NCI-H69 (cell line): ENCODE measurements at regions not wholly inside any gene's neighbourhood (a gene's known extent, or its start where the extent isn't known, plus 50 kb on each side); places are given as distances from the start of the nearest gene placed in this dataset.
A peak's percentile ranks its signal among the peaks of the same experiment; 100 is the strongest.
"Not testable (repeated sequence)": the region's sequence is repeated elsewhere in the genome, so short reads cannot be mapped to it uniquely, and the experiment has no call there.

Source experiments
- DNase-seq: peaks from one replicate; lab custom pipeline; 2025; lab: John Stamatoyannopoulos, UW

- DNase-seq: not testable (repeated sequence)
These were observed 816.6 kb upstream of the TENM4 start for GRCh38 chr11:80257319-80258015.

- no peak for DNase-seq
These were observed 814.2 kb upstream of the TENM4 start for GRCh38 chr11:80255021-80255420.

DNA sequence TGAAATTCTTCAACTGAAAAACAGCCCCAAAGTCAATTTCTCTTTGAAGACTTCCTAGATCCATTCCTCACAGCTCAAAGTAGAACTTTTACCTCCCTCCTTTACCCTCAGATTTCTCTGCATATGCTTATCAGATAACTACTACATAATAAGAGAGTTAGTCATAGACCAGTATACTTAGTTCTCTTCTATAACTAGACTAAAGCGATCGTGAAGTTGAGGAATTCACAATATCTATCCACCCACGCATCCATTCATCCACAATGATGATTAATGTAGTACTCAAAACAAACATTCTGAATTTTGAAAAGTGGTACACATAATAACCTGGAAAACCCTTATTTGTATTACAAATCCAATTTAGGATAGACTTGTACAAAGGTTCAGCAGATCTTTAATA, 800.9 kb upstream of the TENM4 start:
- no peak for DNase-seq

GRCh38 chr11:80240245-80240644, 799.4 kb upstream of the TENM4 start:
- no peak for DNase-seq

GRCh38 chr11:80239217-80239616, 798.4 kb upstream of the TENM4 start:
- DNase-seq: no peak

DNA sequence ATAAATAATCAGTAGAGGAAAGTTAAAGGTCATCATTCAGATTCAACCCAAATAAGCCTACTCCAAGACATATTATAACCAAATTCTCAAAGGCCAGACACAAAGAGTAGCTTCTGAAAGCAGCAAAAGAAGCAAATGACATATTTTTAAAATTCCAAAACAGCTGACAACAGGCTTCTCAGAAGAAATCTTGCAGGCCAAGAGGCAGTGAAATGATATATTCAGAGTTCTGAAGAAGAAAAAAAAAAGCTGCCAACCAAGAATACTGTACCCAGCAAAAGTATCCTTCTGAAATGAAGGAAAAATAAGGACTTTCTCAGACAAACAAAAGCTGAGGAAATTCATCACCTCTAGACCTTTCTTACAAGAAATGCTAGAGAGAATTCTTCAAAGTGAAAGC, 787.1 kb upstream of the TENM4 start:
- DNase-seq: no peak

DNA sequence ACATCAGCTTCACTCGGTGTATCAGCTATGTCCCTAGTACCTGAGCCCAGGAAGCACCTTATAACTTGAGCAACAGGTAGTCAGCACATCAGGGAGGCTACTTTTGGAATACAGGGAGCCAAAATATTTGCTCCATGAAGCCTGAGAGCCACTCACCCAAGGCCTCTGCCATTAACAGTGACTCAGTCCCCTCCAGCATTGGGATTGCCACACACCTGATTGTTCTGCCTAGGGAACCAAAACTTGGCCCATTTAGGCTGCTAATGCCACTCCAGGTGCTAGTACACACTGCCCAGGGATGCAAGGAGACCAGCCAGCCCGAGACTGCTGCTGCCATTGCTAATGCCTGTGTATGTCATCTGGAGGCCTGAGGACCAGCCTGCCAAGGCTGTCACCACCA, 773.6 kb upstream of the TENM4 start:
- no peak for DNase-seq

DNA sequence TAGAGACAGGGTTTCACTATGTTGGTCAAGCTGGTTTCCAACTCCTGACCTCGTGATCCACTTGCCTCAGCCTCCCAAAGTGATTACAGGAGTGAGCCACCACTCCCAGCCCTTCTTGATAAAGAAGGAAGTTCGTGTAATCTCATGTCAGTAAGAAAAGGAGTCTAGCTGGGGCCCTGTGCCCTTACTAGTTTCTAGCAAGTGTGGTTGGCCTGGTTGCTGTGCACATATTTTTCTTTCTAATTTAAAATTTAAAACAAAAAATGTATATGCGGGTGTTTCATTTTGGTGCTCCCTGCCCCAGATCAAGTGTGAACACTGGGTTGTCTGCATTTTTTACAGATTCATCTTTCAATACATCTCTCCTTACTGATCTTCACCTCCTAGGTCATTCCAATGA, 770.8 kb upstream of the TENM4 start:
- DNase-seq: no peak

DNA sequence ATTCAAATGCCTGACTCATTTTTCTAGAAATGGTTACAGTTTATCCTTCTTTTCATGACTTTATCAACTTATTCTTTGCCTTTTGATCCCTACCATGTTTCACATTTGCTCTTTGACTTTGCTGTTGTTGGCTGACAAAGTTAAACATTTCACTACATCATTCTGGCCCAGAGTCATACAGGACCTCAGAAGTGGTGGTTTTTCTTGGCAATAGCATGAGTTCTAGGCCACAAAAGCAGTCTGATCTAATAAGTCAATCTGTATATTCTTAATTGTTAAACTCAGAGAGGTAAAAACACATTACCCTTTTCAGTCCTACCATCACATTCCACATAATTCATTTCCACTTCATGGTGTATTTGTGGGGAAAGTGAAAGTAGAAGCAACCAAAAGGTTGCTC, 763.2 kb upstream of the TENM4 start:
- DNase-seq: no peak

GRCh38 chr11:80196932-80197554, 756.2 kb upstream of the TENM4 start:
- no peak for DNase-seq

GRCh38 chr11:80196041-80196440, 755.2 kb upstream of the TENM4 start:
- no peak for DNase-seq

DNA sequence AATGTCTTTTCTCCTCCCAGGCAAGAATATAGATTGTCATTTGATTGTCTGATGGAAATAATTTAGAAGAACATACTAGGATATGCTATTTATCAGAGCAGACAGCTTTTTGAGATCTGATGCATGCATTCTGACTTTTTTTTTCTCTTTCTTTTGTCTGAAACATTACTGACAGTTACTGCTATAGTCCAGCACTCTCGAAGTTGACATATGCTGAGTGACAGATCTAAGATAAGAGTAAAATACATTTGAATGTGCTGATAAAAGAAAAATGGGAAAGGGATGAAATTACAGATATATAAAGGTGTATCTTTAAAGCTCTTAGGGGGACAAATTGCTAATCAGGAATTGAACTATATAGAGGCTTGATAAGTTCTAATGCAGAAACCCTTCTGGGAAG, 753.8 kb upstream of the TENM4 start:
- no peak for DNase-seq

- DNase-seq: no peak
These were observed 753.2 kb upstream of the TENM4 start for GRCh38 chr11:80194016-80194415.

DNA sequence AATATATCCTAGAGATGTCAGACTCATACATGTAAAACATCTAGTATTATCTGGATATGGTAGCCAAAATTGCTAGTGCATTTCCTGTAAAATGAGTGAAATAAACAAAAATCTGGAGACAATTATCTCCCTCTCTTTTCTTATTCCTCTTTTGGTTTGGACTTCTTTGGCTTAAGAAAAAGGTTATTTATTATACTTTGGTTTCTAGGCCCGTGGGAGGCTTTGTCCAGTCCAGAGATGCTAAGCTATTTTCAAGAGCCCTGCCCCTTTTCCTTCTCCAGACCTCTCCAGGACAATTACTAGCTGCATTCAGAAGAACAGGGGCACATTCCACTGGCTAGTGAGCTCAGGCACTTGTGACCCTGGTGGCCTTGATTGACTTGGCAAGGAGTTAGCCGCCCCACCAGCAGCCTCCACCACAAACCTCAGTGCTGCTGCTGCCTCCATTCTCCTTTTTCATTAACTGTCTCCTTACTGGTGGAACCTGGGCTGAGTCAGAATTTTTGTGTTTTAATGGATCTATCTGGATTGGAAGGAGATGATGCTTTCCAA, 747.3 kb upstream of the TENM4 start:
- no peak for DNase-seq

DNA sequence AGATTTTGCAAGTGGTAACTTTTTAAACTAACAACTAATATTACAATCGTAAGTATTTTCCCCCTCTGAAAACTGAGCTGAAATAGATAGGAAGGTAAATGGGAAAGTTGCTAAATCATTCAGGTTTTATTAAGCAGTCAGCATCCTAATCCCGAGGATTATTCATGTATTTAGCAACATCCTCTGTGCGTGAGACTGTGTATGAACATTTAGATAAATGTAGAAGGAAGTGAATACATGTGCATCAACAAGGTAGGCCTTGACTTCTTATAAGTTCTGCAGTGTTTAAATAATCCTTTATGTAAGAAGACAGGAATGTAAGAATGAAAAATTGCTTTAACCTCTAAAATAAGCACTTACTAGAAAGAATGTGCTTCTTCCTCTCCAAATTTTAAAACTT, 745.9 kb upstream of the TENM4 start:
- no peak for DNase-seq

DNA sequence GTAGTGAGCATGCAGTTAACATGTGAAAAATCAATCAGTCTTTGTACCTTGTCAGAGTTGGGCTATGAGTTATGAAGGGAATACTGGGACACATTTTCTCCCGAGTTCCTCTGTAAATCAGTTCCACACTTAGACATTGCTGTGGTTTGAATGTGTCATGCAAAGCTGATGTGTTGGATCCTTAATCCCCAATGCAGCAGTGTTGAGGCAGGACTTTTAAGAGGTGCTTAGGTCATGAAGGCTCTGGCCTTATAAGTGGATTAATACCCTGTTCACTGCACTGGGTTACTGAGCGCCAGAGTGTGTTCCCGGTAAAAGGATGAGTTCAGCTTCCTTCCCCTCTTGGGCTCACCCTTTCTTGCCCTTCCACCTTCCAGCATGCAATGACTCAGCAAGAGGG, 742.1 kb upstream of the TENM4 start:
- no peak for DNase-seq

GRCh38 chr11:80173371-80174136, 732.7 kb upstream of the TENM4 start:
- DNase-seq: peak; percentile 20

- no peak for DNase-seq
These were observed 728.0 kb upstream of the TENM4 start for GRCh38 chr11:80168796-80169195.

DNA sequence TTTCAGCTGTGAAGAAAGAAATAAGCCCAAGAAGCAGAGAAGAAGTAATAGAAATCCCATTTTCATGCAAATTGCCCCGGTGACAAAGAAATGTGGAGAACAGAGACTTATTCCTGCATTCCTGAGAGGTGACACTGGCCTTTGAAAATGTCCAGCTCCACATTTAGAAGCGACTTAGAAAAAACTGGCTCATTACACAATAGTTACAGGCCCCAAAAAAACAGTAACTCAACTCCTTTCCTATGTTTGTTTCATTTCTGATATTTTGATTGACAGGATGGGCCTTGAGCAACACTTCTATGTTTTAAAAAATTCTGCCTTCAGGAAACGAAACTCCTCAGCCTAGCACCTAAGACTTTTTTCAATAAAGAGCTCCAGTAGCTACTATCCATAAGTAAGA, 726.9 kb upstream of the TENM4 start:
- no peak for DNase-seq

DNA sequence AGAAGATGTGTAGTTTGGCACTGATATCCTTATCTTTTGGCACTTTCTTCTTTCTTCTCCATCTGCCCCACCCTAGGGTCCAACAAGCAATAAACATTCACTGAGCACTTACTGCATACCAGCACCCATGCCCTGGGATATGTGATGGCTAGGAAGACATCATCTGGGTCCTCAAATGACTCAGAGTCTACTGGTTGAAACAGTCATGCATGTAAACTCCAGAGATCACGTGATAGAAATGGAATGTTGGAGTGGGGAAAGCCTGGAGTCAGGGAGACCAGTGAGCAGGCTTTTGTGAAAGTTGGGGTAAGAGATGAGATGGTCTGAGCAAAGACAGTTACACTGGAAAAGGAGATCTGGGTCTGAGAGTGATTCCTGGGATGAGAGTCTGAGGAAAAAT, 724.9 kb upstream of the TENM4 start:
- no peak for DNase-seq

GRCh38 chr11:80163441-80163840, 722.6 kb upstream of the TENM4 start:
- no peak for DNase-seq

GRCh38 chr11:80163011-80163410, 722.2 kb upstream of the TENM4 start:
- no peak for DNase-seq

GRCh38 chr11:80162387-80162786, 721.6 kb upstream of the TENM4 start:
- DNase-seq: no peak
